ENCODE measurements at regions not wholly inside any gene's neighbourhood (a gene's known extent, or its start where the extent isn't known, plus 50 kb on each side); places are given as distances from the start of the nearest gene placed in this dataset.
A peak's percentile ranks its signal among the peaks of the same experiment; 100 is the strongest.

- ATAC-seq: no peak
- no peak overlapping the region for H3K27ac ChIP-seq
- no peak overlapping the region for H3K4me3 ChIP-seq
- intact Hi-C loops (cut with DNase I): no loop called here
- DNase-seq: no peak
- no peak for TF ChIP-seq POLR2A (IDR thresholded peaks at IDR 0.05)
- H3K36me3 ChIP-seq: no peaks in the 10 kb centered on the region
- peaks cover 0 to 17% (median 0%) of the 10 kb centered on the region in 12 donors for H3K9me3 ChIP-seq
- H3K4me1 ChIP-seq: peaks cover 0 to 6% (median 1%) of the 10 kb centered on the region in 12 donors
- peaks cover 0 to 14% (median 0%) of the 10 kb centered on the region in 9 donors for H3K27me3 ChIP-seq
- 57 to 60% (median 58%) methylated on average over 2 of the region's 2 CpGs for WGBS, 4 donors
These were observed 317.2 kb downstream of the C16orf95 start for GRCh38 chr16:87000001-87000400.

DNA sequence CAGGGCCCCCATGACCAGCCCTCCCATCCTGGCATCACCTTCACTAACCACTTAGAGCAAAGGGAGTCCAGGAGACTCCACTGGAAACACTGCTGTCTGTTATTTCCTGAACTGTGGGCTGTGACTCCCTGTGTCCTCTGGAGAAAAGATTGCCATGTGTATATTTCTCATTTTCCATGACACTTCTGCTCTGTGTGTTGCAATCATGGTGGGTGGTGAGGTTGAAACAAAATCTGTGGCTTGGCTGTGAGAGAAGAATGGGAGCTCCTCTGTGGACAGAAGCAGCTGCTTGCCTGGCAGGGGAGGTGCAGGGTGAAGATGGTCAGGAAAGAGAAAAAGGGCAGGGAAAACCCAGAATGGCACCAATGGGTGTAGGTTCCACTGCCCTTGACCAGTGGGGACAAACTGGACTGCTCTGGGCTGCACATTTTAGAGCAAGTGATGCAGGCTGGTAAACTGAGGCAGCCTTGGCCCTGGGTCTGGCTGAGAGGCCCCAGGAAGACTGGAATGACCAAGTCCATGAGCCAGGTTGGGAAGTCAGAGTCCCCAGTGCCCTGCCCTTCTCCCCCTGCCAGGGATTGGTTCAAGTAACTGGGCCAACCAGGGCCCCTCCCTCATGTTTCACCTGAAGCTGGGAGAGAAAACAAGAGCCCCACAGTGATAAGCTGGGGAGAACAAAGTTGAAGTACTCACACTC, 314.3 kb downstream of the C16orf95 start:
- intact Hi-C loops (cut with DNase I): no loop called here
- H3K4me3 ChIP-seq: no peak overlapping the region
- H3K27me3 ChIP-seq: no peaks in the 10 kb centered on the region
- no peak for TF ChIP-seq POLR2A (IDR thresholded peaks at IDR 0.05)
- TF ChIP-seq, protein P1, sequence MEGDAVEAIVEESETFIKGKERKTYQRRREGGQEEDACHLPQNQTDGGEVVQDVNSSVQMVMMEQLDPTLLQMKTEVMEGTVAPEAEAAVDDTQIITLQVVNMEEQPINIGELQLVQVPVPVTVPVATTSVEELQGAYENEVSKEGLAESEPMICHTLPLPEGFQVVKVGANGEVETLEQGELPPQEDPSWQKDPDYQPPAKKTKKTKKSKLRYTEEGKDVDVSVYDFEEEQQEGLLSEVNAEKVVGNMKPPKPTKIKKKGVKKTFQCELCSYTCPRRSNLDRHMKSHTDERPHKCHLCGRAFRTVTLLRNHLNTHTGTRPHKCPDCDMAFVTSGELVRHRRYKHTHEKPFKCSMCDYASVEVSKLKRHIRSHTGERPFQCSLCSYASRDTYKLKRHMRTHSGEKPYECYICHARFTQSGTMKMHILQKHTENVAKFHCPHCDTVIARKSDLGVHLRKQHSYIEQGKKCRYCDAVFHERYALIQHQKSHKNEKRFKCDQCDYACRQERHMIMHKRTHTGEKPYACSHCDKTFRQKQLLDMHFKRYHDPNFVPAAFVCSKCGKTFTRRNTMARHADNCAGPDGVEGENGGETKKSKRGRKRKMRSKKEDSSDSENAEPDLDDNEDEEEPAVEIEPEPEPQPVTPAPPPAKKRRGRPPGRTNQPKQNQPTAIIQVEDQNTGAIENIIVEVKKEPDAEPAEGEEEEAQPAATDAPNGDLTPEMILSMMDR (IDR thresholded peaks at IDR 0.05): no peak
- DNase-seq (peak in 1 of 5 donors; percentile 18), ATAC-seq (peak; percentile 21 to 82 (median 70))
- H3K36me3 ChIP-seq: no peaks in the 10 kb centered on the region
- peak overlapping the region in 1 of 12 donors; percentile 23 for H3K27ac ChIP-seq
- no peaks in the 10 kb centered on the region for H3K4me1 ChIP-seq
- H3K9me3 ChIP-seq: peaks cover 0 to 18% (median 0%) of the 10 kb centered on the region in 12 donors

- no peaks in the 10 kb centered on the region for H3K36me3 ChIP-seq
These were observed 313.8 kb downstream of the C16orf95 start for GRCh38 chr16:87003414-87003755.

GRCh38 chr16:87006021-87006420, 311.2 kb downstream of the C16orf95 start:
- H3K4me1 ChIP-seq: no peaks in the 10 kb centered on the region
- 90 to 95% (median 93%) methylated on average over 6 of the region's 6 CpGs for WGBS, 4 donors

More at GRCh38 chr16:87003414-87003755, 313.8 kb downstream of the C16orf95 start:
- intact Hi-C loops (cut with DNase I): no loop called here
- Histone ChIP-seq H3K9me3 (peaks cover 0 to 18% (median under 1%) of the 10 kb centered on the region in 12 donors), H3K27ac (no peak overlapping the region), H3K4me3 (no peak overlapping the region), H3K27me3 (no peaks in the 10 kb centered on the region), H3K4me1 (no peaks in the 10 kb centered on the region)
- ATAC-seq (no peak), DNase-seq (no peak)
- 70 to 82% (median 76%) methylated on average over 2 of the region's 2 CpGs for WGBS, 4 donors
- no peak for TF ChIP-seq POLR2A (IDR thresholded peaks at IDR 0.05)
- TF ChIP-seq, protein P1 (IDR thresholded peaks at IDR 0.05): no peak

More at GRCh38 chr16:87006021-87006420, 311.2 kb downstream of the C16orf95 start:
- Histone ChIP-seq H3K4me3 (no peak overlapping the region), H3K36me3 (no peaks in the 10 kb centered on the region), H3K27me3 (no peaks in the 10 kb centered on the region), H3K9me3 (peaks cover 0 to 8% (median 0%) of the 10 kb centered on the region in 12 donors), H3K27ac (no peak overlapping the region)
- TF ChIP-seq, protein P1 (IDR thresholded peaks at IDR 0.05): no peak
- TF ChIP-seq POLR2A (IDR thresholded peaks at IDR 0.05): no peak
- DNase-seq (no peak), ATAC-seq (no peak)
- intact Hi-C loops (cut with DNase I): no loop called here

Data from heart left ventricle (tissue), 16 donors.